CD4-positive, alpha-beta T cell (primary cell): ENCODE measurements at regions not wholly inside any gene's neighbourhood (a gene's known extent, or its start where the extent isn't known, plus 50 kb on each side); places are given as distances from the start of the nearest gene placed in this dataset.
"Not testable (repeated sequence)": the region's sequence is repeated elsewhere in the genome, so short reads cannot be mapped to it uniquely, and the experiment has no call there.

Experiments used
- ATAC-seq: fragments of 200-7000 bp; cut with Tn5 transposase; one replicate; pipeline ENCODE4 v1.10.0; 2022; ENCODE audit warnings: mild to moderate bottlenecking; ENCODE audit not compliant: poor library complexity
- CTCF ChIA-PET: fragments of 350-600 bp; sonication (Branson Sonifier 250); formaldehyde crosslinking; loops from one replicate; lab custom pipeline; 2021; ENCODE audit warnings: antibody characterized with exemption, inconsistent platforms; lab: Charles Lee
- POLR2A ChIA-PET: fragments of 350-600 bp; sonication (Branson Sonifier 250); formaldehyde crosslinking; loops from one replicate; lab custom pipeline; 2021; ENCODE audit warnings: antibody characterized with exemption, inconsistent platforms; lab: Charles Lee
- DNase-seq, 14 experiments: peaks; one replicate each; pipeline ENCODE4 v3.0.0-alpha.2; 2013 to 2020; ENCODE audit warnings: mixed read lengths in 2 of 14
- H3K27ac ChIP-seq, 2 donors: one replicate each; pipeline versions ENCODE4 v1.5.1 to v1.7.0; 2013; ENCODE audit warnings: low read length in 2 of 2, low read depth in 1 of 2, mild to moderate bottlenecking in 1 of 2
- H3K27me3 ChIP-seq, 2 experiments: 1 replicate in 1 of 2; 2 replicates in 1 of 2; pipeline versions ENCODE4 v1.6.1 to v1.7.0; 2013; ENCODE audit warnings: low read length in 2 of 2, control low read depth in 1 of 2, mild to moderate bottlenecking in 1 of 2, moderate library complexity in 1 of 2; ENCODE audit not compliant: insufficient read depth in 2 of 2, control insufficient read depth in 1 of 2
- H3K36me3 ChIP-seq: one replicate; pipeline ENCODE4 v1.6.1; 2013; ENCODE audit warnings: low read length, control low read depth; ENCODE audit not compliant: insufficient read depth
- H3K4me1 ChIP-seq: one replicate; pipeline ENCODE4 v1.6.1; 2013; ENCODE audit warnings: low read length, control low read depth; ENCODE audit not compliant: insufficient read depth
- H3K4me3 ChIP-seq: one replicate; pipeline ENCODE4 v1.5.1; 2013; ENCODE audit warnings: mild to moderate bottlenecking, low read length, moderate library complexity
- H3K9me3 ChIP-seq, 2 experiments: 1 replicate in 1 of 2; 2 replicates in 1 of 2; pipeline versions ENCODE4 v1.6.1 to v1.7.0; 2013; ENCODE audit warnings: low read length in 2 of 2, mild to moderate bottlenecking in 2 of 2, control low read depth in 1 of 2, moderate library complexity in 1 of 2; ENCODE audit not compliant: control insufficient read depth in 1 of 2, insufficient read depth in 1 of 2
- H3K27ac Mint-ChIP-seq: one replicate; pipeline ENCODE4 v1.8.0; 2020; ENCODE audit warnings: mixed read lengths
- H3K27me3 Mint-ChIP-seq: one replicate; pipeline ENCODE4 v1.8.0; 2021; ENCODE audit warnings: mixed read lengths
- H3K36me3 Mint-ChIP-seq: one replicate; pipeline ENCODE4 v1.8.0; 2021; ENCODE audit warnings: low read depth, mixed read lengths
- H3K4me1 Mint-ChIP-seq: one replicate; pipeline ENCODE4 v1.8.0; 2021; ENCODE audit warnings: low read depth, mixed read lengths
- H3K4me3 Mint-ChIP-seq: one replicate; pipeline ENCODE4 v1.8.0; 2020; ENCODE audit warnings: mild to moderate bottlenecking, mixed read lengths
- H3K9me3 Mint-ChIP-seq: one replicate; pipeline ENCODE4 v1.8.0; 2020; ENCODE audit warnings: mixed read lengths
- CTCF ChIP-seq: fragments of 200-600 bp; IDR thresholded peaks from one replicate; pipeline ENCODE4 v1.8.0; 2022; ENCODE audit warnings: antibody characterized with exemption, mild to moderate bottlenecking
- intact Hi-C, 2 experiments: fragments of 100-400 bp; cut with DNase I in 1 of 2; cut with micrococcal nuclease in 1 of 2; formaldehyde crosslinking; loops; one replicate each; pipeline versions ENCODE4 v1.15.1 to v1.9.0; 2023 to 2025; cut with DNase I, micrococcal nuclease

DNA sequence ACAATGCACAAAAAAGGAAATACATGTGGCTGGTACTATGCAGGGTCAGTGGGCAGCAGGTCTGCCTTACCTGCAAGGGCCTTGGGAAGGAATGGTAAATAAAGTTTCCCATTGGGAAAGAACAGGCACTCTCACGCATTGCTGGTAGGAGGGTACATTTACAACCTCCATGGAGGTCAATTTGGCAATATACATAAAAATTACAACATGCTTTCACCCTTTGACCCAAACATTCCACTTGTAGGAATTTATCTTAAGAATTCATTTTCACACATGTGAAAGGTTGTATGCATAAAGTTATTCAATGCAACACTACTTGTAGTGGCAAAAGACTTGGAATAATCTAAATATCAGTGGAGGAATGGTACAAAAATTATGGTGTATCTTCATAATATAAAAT lies 216.4 kb downstream of the DLEU7 start:
- CTCF ChIA-PET, result no interaction called here
- Mint-ChIP-seq H3K9me3 (no peaks in the 10 kb centered on the region), H3K4me1 (no peaks in the 10 kb centered on the region), H3K4me3 (no peak overlapping the region), H3K27ac (no peak overlapping the region), H3K36me3 (no peaks in the 10 kb centered on the region), H3K27me3 (peaks cover 4% of the 10 kb centered on the region)
- TF ChIP-seq CTCF, result no peak
- H3K27ac ChIP-seq, result no peak overlapping the region
- H3K36me3 ChIP-seq, result no peaks in the 10 kb centered on the region
- ATAC-seq, result no peak
- no peak for DNase-seq
- H3K27me3 ChIP-seq, result no peaks in the 10 kb centered on the region
- no peak overlapping the region for H3K4me3 ChIP-seq
- H3K9me3 ChIP-seq, result no peaks in the 10 kb centered on the region
- POLR2A ChIA-PET, result no interaction called here
- intact Hi-C loops, result no loop called here
- H3K4me1 ChIP-seq, result no peaks in the 10 kb centered on the region

DNA sequence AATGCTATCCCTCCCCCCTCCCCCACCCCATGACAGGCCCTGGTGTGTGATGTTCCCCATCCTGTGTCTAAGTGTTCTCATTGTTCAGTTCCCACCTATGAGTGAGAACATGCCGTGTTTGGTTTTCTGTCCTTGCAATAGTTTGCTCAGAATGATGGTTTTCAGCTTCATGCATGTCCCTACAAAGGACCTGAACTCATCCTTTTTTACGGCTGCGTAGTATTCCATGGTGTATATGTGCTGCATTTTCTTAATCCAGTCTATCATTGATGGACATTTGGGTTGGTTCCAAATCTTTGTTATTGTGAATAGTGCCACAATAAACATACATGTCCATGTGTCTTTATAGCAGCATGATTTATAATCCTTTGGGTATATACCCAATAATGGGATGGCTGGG lies 215.0 kb downstream of the DLEU7 start:
- POLR2A ChIA-PET, intact Hi-C loops, ATAC-seq, H3K4me3 Mint-ChIP-seq, H3K27ac ChIP-seq, H3K4me1 ChIP-seq, H3K27ac Mint-ChIP-seq, H3K9me3 Mint-ChIP-seq, H3K27me3 Mint-ChIP-seq, H3K4me3 ChIP-seq, DNase-seq, H3K4me1 Mint-ChIP-seq, H3K9me3 ChIP-seq, H3K36me3 Mint-ChIP-seq, H3K27me3 ChIP-seq, H3K36me3 ChIP-seq: not testable (repeated sequence)
- CTCF ChIA-PET, result interaction anchor here (1.4 kb wide), 1 partner anchor 10 kb away, joined by 3 read pairs; no protein-coding TSS in a partner anchor

DNA sequence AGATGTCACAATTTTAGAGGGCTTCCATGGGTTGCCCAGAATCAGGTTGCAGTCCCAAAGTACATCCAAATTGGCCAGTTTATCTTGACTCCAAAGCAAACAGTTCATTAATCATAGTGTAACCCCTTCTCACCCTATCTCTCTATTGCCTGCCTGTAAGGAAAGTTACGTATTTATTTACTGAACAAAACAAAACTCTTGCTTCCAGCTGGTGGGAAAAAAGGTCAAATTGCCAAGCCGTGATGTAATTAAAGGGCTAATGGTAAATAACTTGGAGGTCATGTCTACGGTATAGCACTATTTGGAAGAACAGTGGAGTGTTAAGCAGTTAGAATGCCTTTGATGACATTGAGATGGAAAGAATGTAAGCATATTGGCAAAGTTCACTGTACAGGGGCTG lies 214.0 kb downstream of the DLEU7 start:
- no peaks in the 10 kb centered on the region for H3K36me3 ChIP-seq
- Mint-ChIP-seq H3K27me3 (no peaks in the 10 kb centered on the region), H3K27ac (no peak overlapping the region), H3K9me3 (no peaks in the 10 kb centered on the region), H3K36me3 (no peaks in the 10 kb centered on the region), H3K4me3 (no peak overlapping the region), H3K4me1 (no peaks in the 10 kb centered on the region)
- no peaks in the 10 kb centered on the region for H3K4me1 ChIP-seq
- no peaks in the 10 kb centered on the region for H3K9me3 ChIP-seq
- TF ChIP-seq CTCF, result no peak
- intact Hi-C loops, result no loop called here
- H3K27me3 ChIP-seq, result no peaks in the 10 kb centered on the region
- ChIA-PET CTCF (interaction anchor here (1.4 kb wide), 1 partner anchor 11 kb away, joined by 3 read pairs; no protein-coding TSS in a partner anchor), POLR2A (no interaction called here)
- ATAC-seq (no peak), DNase-seq (no peak)
- no peak overlapping the region for H3K27ac ChIP-seq
- no peak overlapping the region for H3K4me3 ChIP-seq

- Mint-ChIP-seq H3K4me1 (no peaks in the 10 kb centered on the region), H3K9me3 (no peaks in the 10 kb centered on the region), H3K36me3 (no peaks in the 10 kb centered on the region), H3K27me3 (no peaks in the 10 kb centered on the region), H3K27ac (no peak overlapping the region), H3K4me3 (no peak overlapping the region)
- intact Hi-C loops, result no loop called here
- H3K9me3 ChIP-seq, result no peaks in the 10 kb centered on the region
- POLR2A ChIA-PET, result no interaction called here
- CTCF ChIA-PET, result interaction anchor here (1.4 kb wide), 1 partner anchor 12 kb away, joined by 3 read pairs; no protein-coding TSS in a partner anchor
- DNase-seq (no peak), ATAC-seq (no peak)
- no peak for TF ChIP-seq CTCF
- H3K27me3 ChIP-seq, result no peaks in the 10 kb centered on the region
- H3K4me3 ChIP-seq, result no peak overlapping the region
- H3K27ac ChIP-seq, result no peak overlapping the region
- no peaks in the 10 kb centered on the region for H3K36me3 ChIP-seq
- no peaks in the 10 kb centered on the region for H3K4me1 ChIP-seq
Observed at GRCh38 chr13:50629966-50630365, 213.5 kb downstream of the DLEU7 start.
